MM.1S (cell line): ENCODE measurements at regions not wholly inside any gene's neighbourhood (a gene's known extent, or its start where the extent isn't known, plus 50 kb on each side); places are given as distances from the start of the nearest gene placed in this dataset.
A peak's percentile ranks its signal among the peaks of the same experiment; 100 is the strongest.

Source experiments
- DNase-seq: peaks from one replicate; pipeline ENCODE4 v3.0.0-alpha.2; 2015
- H2AFZ ChIP-seq: fragments of 300-600 bp; sonication (generic); 2 replicates; pipeline ENCODE4 v1.6.0; 2016; ENCODE audit warnings: antibody characterized with exemption, low read length
- H3F3A ChIP-seq: fragments of 300-600 bp; sonication (generic); 2 replicates; pipeline ENCODE4 v1.6.1; 2016; ENCODE audit warnings: mild to moderate bottlenecking, antibody characterized with exemption, low read length, moderate library complexity, mixed read lengths; ENCODE audit not compliant: insufficient read depth
- H3K27ac ChIP-seq: fragments of 300-600 bp; sonication (generic); 2 replicates; pipeline ENCODE4 v1.5.1; 2016; ENCODE audit warnings: mild to moderate bottlenecking, low read length
- H3K27me3 ChIP-seq: fragments of 300-600 bp; sonication (generic); replicated peaks from 2 replicates; pipeline ENCODE4 v1.6.0; 2016; ENCODE audit warnings: low read length; ENCODE audit not compliant: insufficient read depth
- H3K36me3 ChIP-seq: fragments of 300-600 bp; sonication (generic); replicated peaks from 2 replicates; pipeline ENCODE4 v1.6.1; 2016; ENCODE audit warnings: mild to moderate bottlenecking, low read length, mixed read lengths; ENCODE audit not compliant: insufficient read depth
- H3K4me1 ChIP-seq: fragments of 300-600 bp; sonication (generic); 2 replicates; pipeline ENCODE4 v1.6.1; 2016; ENCODE audit warnings: low read length, mixed read lengths
- H3K4me2 ChIP-seq: fragments of 300-600 bp; sonication (generic); 2 replicates; pipeline ENCODE4 v1.6.0; 2016; ENCODE audit warnings: low read depth, low read length
- H3K4me3 ChIP-seq: fragments of 300-600 bp; sonication (generic); 2 replicates; pipeline ENCODE4 v1.5.1; 2016; ENCODE audit warnings: low read length, mixed read lengths
- H3K79me2 ChIP-seq: fragments of 300-600 bp; sonication (generic); 2 replicates; pipeline ENCODE4 v1.6.1; 2016; ENCODE audit warnings: mixed run types, low read length, mixed read lengths
- H3K9ac ChIP-seq: fragments of 300-600 bp; sonication (generic); 2 replicates; pipeline ENCODE4 v1.6.1; 2016; ENCODE audit warnings: low read length, mixed read lengths
- H3K9me2 ChIP-seq: fragments of 300-600 bp; sonication (generic); replicated peaks from 2 replicates; pipeline ENCODE4 v1.6.1; 2016; ENCODE audit warnings: mild to moderate bottlenecking, low read length, mixed read lengths; ENCODE audit not compliant: insufficient read depth
- H3K9me3 ChIP-seq: fragments of 300-600 bp; sonication (generic); replicated peaks from 2 replicates; pipeline ENCODE4 v1.6.1; 2016; ENCODE audit warnings: mild to moderate bottlenecking, low read length, mixed read lengths; ENCODE audit not compliant: insufficient read depth
- H4K20me1 ChIP-seq: fragments of 300-600 bp; sonication (generic); 2 replicates; pipeline ENCODE4 v1.6.1; 2016; ENCODE audit warnings: mild to moderate bottlenecking, low read length, moderate library complexity, mixed read lengths; ENCODE audit not compliant: insufficient read depth
- CTCF ChIP-seq: fragments of 300-600 bp; sonication (generic); IDR thresholded peaks from 2 replicates; pipeline ENCODE4 v1.5.1; 2016; ENCODE audit warnings: antibody characterized with exemption, low read length, mixed read lengths
- EZH2 ChIP-seq: fragments of 300-600 bp; sonication (generic); optimal IDR thresholded peaks from 2 replicates; pipeline ENCODE3; 2017; ENCODE audit warnings: low read depth, mild to moderate bottlenecking, antibody characterized with exemption, low read length, mixed read lengths
- EZH2phosphoT487 ChIP-seq: fragments of 300-600 bp; sonication (generic); IDR thresholded peaks from 2 replicates; pipeline ENCODE4 v1.6.1; 2018; ENCODE audit warnings: antibody characterized with exemption, low read length

- Histone ChIP-seq H3K9me3 (no peaks in the 10 kb centered on the region), H3F3A (peaks cover 6% of the 10 kb centered on the region; the same call in 1 of the 2 replicates), H3K36me3 (no peaks in the 10 kb centered on the region), H3K9ac (no peak overlapping the region), H2AFZ (no peak overlapping the region), H3K4me2 (no peak overlapping the region), H3K9me2 (no peaks in the 10 kb centered on the region), H3K4me1 (peaks cover 6% of the 10 kb centered on the region; the same call in 1 of the 2 replicates), H4K20me1 (no peaks in the 10 kb centered on the region), H3K27me3 (no peaks in the 10 kb centered on the region), H3K27ac (no peak overlapping the region), H3K79me2 (no peaks in the 10 kb centered on the region), H3K4me3 (no peak overlapping the region)
- DNase-seq: no peak
- TF ChIP-seq EZH2 (no peak), EZH2phosphoT487 (no peak), CTCF (no peak)
Observed at GRCh38 chr10:52890281-52890680, 117.7 kb upstream of the MBL2 start.

GRCh38 chr10:52889611-52890010 is 117.0 kb upstream of the MBL2 start:
- TF ChIP-seq CTCF (no peak), EZH2phosphoT487 (no peak), EZH2 (no peak)
- Histone ChIP-seq H3K27me3 (no peaks in the 10 kb centered on the region), H4K20me1 (no peaks in the 10 kb centered on the region), H2AFZ (no peak overlapping the region), H3K27ac (no peak overlapping the region), H3K9ac (no peak overlapping the region), H3F3A (peaks cover 6% of the 10 kb centered on the region; the same call in 1 of the 2 replicates), H3K9me2 (no peaks in the 10 kb centered on the region), H3K36me3 (no peaks in the 10 kb centered on the region), H3K79me2 (no peaks in the 10 kb centered on the region), H3K4me3 (no peak overlapping the region), H3K4me2 (no peak overlapping the region), H3K9me3 (no peaks in the 10 kb centered on the region), H3K4me1 (peaks cover 6% of the 10 kb centered on the region; the same call in 1 of the 2 replicates)
- no peak for DNase-seq

GRCh38 chr10:52883996-52884871 is 111.7 kb upstream of the MBL2 start:
- Histone ChIP-seq H3K9me2 (no peaks in the 10 kb centered on the region), H3F3A (peaks cover 3% of the 10 kb centered on the region; the same call in 1 of the 2 replicates), H3K27ac (no peak overlapping the region), H3K36me3 (no peaks in the 10 kb centered on the region), H3K9me3 (no peaks in the 10 kb centered on the region), H3K4me1 (no peaks in the 10 kb centered on the region), H4K20me1 (no peaks in the 10 kb centered on the region), H3K9ac (no peak overlapping the region), H3K27me3 (no peaks in the 10 kb centered on the region), H3K79me2 (no peaks in the 10 kb centered on the region), H2AFZ (no peak overlapping the region), H3K4me3 (no peak overlapping the region), H3K4me2 (peak overlapping the region; percentile 14; the same call in 1 of the 2 replicates)
- peak; percentile 71 for DNase-seq
- TF ChIP-seq EZH2phosphoT487 (no peak), CTCF (peak; percentile 79), EZH2 (no peak)
